CD4-positive, alpha-beta memory T cell (primary cell): ENCODE measurements at regions not wholly inside any gene's neighbourhood (a gene's known extent, or its start where the extent isn't known, plus 50 kb on each side); places are given as distances from the start of the nearest gene placed in this dataset.

ENCODE experiments used
- CTCF ChIA-PET: fragments of 350-600 bp; sonication (Branson Sonifier 250); formaldehyde crosslinking; loops from one replicate; lab custom pipeline; 2021; ENCODE audit warnings: inconsistent platforms; ENCODE audit not compliant: partially characterized antibody; lab: Charles Lee
- POLR2A ChIA-PET: fragments of 350-600 bp; sonication (Branson Sonifier 250); formaldehyde crosslinking; loops from one replicate; lab custom pipeline; 2021; ENCODE audit not compliant: partially characterized antibody; lab: Charles Lee
- DNase-seq, 5 donors: peaks; one replicate each; pipeline versions ENCODE4 v3.0.0 to v3.0.0-alpha.2; 2020 to 2022; ENCODE audit warnings: mixed read lengths in 1 of 5
- H3K27ac ChIP-seq: one replicate; pipeline ENCODE4 v1.7.0; 2013; ENCODE audit warnings: low read depth, low read length
- H3K27me3 ChIP-seq: 2 replicates; pipeline ENCODE4 v1.7.0; 2013; ENCODE audit warnings: mild to moderate bottlenecking, low read length, moderate library complexity; ENCODE audit not compliant: insufficient read depth
- H3K36me3 ChIP-seq: 2 replicates; pipeline ENCODE4 v1.7.0; 2013; ENCODE audit warnings: mild to moderate bottlenecking, low read length, moderate library complexity; ENCODE audit not compliant: insufficient read depth
- H3K4me1 ChIP-seq: 2 replicates; pipeline ENCODE4 v1.7.0; 2013; ENCODE audit warnings: mild to moderate bottlenecking, low read length, moderate library complexity; ENCODE audit not compliant: insufficient read depth
- H3K4me3 ChIP-seq, 2 donors: one replicate each; pipeline ENCODE4 v1.7.0; 2013; ENCODE audit warnings: low read length in 2 of 2, mild to moderate bottlenecking in 1 of 2
- H3K9me3 ChIP-seq, 2 donors: one replicate each; pipeline ENCODE4 v1.7.0; 2013; ENCODE audit warnings: low read length in 2 of 2, control low read depth in 1 of 2; ENCODE audit not compliant: control insufficient read depth in 1 of 2
- H3K27ac Mint-ChIP-seq, 7 donors: one replicate each; pipeline ENCODE4 v1.8.0; 2020 to 2021; ENCODE audit warnings: mixed read lengths in 7 of 7, mild to moderate bottlenecking in 6 of 7, inconsistent platforms in 3 of 7, moderate library complexity in 3 of 7
- H3K27me3 Mint-ChIP-seq, 2 donors: one replicate each; pipeline ENCODE4 v1.8.0; 2020 to 2021; ENCODE audit warnings: mixed read lengths in 2 of 2
- H3K36me3 Mint-ChIP-seq, 2 donors: one replicate each; pipeline ENCODE4 v1.8.0; 2020 to 2021; ENCODE audit warnings: mixed read lengths in 2 of 2, inconsistent platforms in 1 of 2, mild to moderate bottlenecking in 1 of 2
- H3K4me1 Mint-ChIP-seq, 4 donors: one replicate each; pipeline ENCODE4 v1.8.0; 2020 to 2021; ENCODE audit warnings: mixed read lengths in 4 of 4, mild to moderate bottlenecking in 1 of 4
- H3K4me3 Mint-ChIP-seq, 8 donors: one replicate each; pipeline ENCODE4 v1.8.0; 2020 to 2021; ENCODE audit warnings: mixed read lengths in 8 of 8, mild to moderate bottlenecking in 7 of 8, moderate library complexity in 6 of 8, inconsistent platforms in 3 of 8
- H3K9me3 Mint-ChIP-seq, 8 donors: one replicate each; pipeline ENCODE4 v1.8.0; 2020 to 2021; ENCODE audit warnings: mixed read lengths in 8 of 8, mild to moderate bottlenecking in 5 of 8, inconsistent platforms in 3 of 8, moderate library complexity in 1 of 8
- intact Hi-C: fragments of 100-400 bp; cut with micrococcal nuclease; formaldehyde crosslinking; loops from one replicate; pipeline ENCODE4 v1.15.1; 2023

DNA sequence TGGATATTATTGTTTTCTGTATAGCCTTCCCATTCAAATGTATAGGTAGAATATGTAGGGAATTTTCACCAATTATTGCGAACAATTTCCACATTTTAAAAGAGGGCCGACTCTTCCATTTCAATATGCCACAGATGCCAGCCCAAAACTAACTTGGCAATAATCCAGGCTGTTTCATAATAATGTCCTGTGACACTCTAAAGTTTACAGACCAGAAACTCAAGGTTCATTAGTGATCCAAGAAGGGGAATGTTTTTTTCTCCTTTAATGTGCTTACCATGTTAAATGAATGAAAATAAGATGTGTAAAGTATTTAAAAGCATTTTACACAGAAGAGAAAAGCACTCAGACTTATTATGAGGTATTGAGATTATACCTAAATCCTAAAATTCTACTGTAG is 63.0 kb upstream of the FAM3C start:
- intact Hi-C loops, result no loop called here
- H3K9me3 Mint-ChIP-seq, result no peaks in the 10 kb centered on the region
- H3K36me3 ChIP-seq, result no peaks in the 10 kb centered on the region
- no peaks in the 10 kb centered on the region for H3K4me1 Mint-ChIP-seq
- H3K27me3 ChIP-seq, result no peaks in the 10 kb centered on the region
- no peaks in the 10 kb centered on the region for H3K36me3 Mint-ChIP-seq
- no peak overlapping the region for H3K4me3 ChIP-seq
- H3K4me3 Mint-ChIP-seq, result no peak overlapping the region
- peaks cover 4 to 8% of the 10 kb centered on the region in 2 donors for H3K27me3 Mint-ChIP-seq
- no peak overlapping the region for H3K27ac Mint-ChIP-seq
- CTCF ChIA-PET, result no interaction called here
- DNase-seq, result no peak
- H3K4me1 ChIP-seq, result no peaks in the 10 kb centered on the region
- no peak overlapping the region for H3K27ac ChIP-seq
- H3K9me3 ChIP-seq, result no peaks in the 10 kb centered on the region
- POLR2A ChIA-PET, result no interaction called here

DNA sequence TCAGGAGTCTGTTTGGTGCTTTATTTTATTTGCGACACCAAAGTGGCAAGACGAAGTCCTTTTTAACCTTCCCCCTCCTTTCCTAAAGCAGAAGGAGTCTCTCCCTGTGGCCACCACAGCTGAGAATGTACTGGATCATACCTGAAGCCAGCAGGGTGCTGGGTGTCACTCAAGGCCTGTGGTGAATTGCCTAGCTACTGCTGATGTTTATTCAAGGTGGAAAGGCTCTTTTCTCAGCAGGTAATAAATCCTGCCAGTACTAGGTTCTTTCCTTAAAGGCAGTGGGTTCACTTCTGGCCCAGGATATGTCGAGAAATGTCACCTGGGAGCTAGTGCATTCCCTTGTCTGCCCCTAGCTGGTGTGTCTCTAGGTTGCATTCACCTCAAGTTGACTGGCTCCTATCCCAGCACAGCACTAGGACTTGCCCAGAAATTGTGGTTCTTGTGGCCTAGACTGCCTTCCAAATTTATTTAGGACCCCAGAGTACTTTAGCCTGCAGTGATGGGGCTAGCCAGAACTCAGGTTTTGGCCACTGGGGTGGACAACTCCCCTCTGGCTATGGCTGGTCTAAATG is 60.8 kb upstream of the FAM3C start:
- Histone ChIP-seq H3K9me3 (no peaks in the 10 kb centered on the region), H3K27me3 (no peaks in the 10 kb centered on the region), H3K4me1 (no peaks in the 10 kb centered on the region), H3K36me3 (no peaks in the 10 kb centered on the region), H3K4me3 (no peak overlapping the region), H3K27ac (no peak overlapping the region)
- Mint-ChIP-seq H3K9me3 (no peaks in the 10 kb centered on the region), H3K36me3 (no peaks in the 10 kb centered on the region), H3K27me3 (peaks cover 0 to 4% of the 10 kb centered on the region in 2 donors), H3K4me1 (no peaks in the 10 kb centered on the region), H3K4me3 (no peak overlapping the region), H3K27ac (no peak overlapping the region)
- no peak for DNase-seq
- CTCF ChIA-PET, result no interaction called here
- intact Hi-C loops, result no loop called here
- POLR2A ChIA-PET, result no interaction called here

DNA sequence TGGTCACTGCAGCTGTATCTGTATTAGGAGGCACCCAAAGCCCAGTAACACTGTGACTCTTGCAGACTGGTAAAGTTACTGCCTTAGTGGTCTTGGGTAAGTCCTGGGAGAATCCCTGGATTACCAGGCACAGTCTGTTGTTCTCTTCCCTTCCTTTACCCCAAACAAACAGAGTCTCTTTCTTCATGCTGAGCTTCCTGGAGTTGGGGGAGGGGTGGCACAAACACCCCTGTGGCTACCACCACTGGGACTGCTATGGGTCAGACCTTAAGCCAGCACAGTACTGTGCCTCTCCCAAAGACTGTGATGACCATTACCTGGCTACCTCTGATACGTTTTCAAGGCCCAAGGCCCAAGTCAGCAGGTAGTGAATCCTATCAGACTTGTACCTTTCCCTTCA is 59.9 kb upstream of the FAM3C start:
- H3K9me3 Mint-ChIP-seq, result no peaks in the 10 kb centered on the region
- intact Hi-C loops, result no loop called here
- Histone ChIP-seq H3K4me1 (no peaks in the 10 kb centered on the region), H3K9me3 (no peaks in the 10 kb centered on the region), H3K4me3 (no peak overlapping the region), H3K36me3 (no peaks in the 10 kb centered on the region), H3K27ac (no peak overlapping the region), H3K27me3 (no peaks in the 10 kb centered on the region)
- no peak for DNase-seq
- H3K36me3 Mint-ChIP-seq, result no peaks in the 10 kb centered on the region
- H3K27me3 Mint-ChIP-seq, result no peaks in the 10 kb centered on the region
- CTCF ChIA-PET, result no interaction called here
- H3K27ac Mint-ChIP-seq, result no peak overlapping the region
- no peak overlapping the region for H3K4me3 Mint-ChIP-seq
- H3K4me1 Mint-ChIP-seq, result no peaks in the 10 kb centered on the region
- POLR2A ChIA-PET, result no interaction called here

DNA sequence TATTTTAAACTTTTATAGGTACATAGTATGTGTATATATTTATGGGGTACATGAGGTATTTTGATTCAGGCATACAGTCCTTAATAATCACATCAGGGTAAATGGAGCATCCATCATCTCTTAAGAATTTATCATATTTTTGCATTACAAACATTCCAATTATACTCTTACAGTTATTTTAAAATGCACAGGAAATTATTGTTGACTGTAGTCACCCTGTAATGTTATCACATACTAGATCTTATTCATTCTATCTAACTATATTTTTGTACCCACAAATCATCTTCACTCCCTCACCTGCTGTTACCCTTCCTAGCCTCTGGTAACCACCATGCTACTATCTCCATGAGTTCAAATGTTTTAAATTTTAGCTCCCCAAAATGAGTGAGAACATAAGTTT is 56.3 kb upstream of the FAM3C start:
- H3K9me3 Mint-ChIP-seq, result no peaks in the 10 kb centered on the region
- intact Hi-C loops, result no loop called here
- H3K36me3 Mint-ChIP-seq, result no peaks in the 10 kb centered on the region
- H3K27me3 ChIP-seq, result no peaks in the 10 kb centered on the region
- no peak overlapping the region for H3K4me3 ChIP-seq
- POLR2A ChIA-PET, result no interaction called here
- H3K27ac Mint-ChIP-seq, result no peak overlapping the region
- H3K4me1 ChIP-seq, result no peaks in the 10 kb centered on the region
- H3K36me3 ChIP-seq, result no peaks in the 10 kb centered on the region
- no peak overlapping the region for H3K4me3 Mint-ChIP-seq
- no peaks in the 10 kb centered on the region for H3K27me3 Mint-ChIP-seq
- no peaks in the 10 kb centered on the region for H3K9me3 ChIP-seq
- CTCF ChIA-PET, result interaction anchor here (1.1 kb wide), 1 partner anchor 57 kb away, joined by 3 read pairs; no protein-coding TSS in a partner anchor
- peaks cover 0 to 4% (median 0%) of the 10 kb centered on the region in 4 donors for H3K4me1 Mint-ChIP-seq
- DNase-seq, result no peak
- no peak overlapping the region for H3K27ac ChIP-seq

DNA sequence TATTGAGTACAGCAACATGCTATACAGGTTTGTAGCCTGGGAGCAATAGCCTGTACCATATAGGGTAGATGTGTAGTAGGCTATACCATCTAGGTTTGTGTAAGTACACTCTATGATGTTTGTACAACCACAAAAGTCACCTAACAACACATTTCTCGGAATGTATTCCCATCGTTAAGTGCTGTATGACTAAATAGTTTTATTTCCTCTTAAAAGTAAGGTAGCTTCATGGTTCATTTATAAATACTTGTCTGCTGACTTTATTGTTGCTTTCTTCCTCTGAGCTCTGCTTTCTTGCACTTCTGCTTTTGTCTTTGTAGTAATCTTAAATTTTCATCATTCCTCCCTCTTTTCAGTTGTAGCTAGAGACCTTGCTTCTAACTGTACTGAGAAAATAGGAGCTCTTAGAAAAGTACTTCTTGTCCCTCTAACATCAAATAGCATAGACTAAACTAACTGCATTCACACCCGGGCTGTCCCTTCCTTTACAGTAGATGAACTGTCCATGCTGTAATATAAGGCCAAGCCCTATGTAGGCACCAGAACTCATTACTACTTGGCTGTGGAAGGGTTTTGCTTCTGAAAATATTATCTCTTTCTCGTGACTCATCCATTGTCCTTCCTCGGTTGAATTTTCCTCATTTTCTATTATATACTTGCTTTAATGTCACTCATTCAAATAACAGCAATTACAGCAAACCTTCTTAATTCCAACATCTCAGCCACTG is 55.4 kb upstream of the FAM3C start:
- Mint-ChIP-seq H3K27ac (no peak overlapping the region), H3K4me3 (no peak overlapping the region)

DNA sequence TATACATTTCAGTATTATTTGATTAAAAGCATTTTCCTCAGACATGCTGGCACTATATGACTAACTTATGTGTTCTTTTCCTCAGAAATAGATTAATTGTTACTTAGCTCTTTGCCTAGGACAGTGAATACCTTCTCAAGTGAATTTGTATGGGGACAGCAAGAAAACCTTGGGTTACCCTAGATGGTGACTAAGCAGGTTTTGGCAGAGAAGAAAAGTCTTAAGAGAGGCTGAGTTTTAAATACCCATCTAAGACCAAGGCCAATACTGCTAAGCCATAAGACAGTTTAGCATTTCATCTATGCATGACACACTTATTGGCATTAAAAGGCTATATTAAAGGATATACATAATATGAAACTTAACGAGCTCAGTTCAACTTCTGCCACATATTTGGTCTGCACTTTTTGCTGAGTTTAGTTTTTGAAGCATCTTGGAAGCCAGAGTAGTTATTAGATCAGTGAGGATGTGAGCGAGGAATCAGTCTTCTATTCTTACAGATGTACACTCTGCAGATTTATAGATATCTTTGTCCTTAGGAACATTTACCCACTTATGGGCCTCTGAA is 54.6 kb upstream of the FAM3C start:
- intact Hi-C loops, result no loop called here
- Mint-ChIP-seq H3K4me1 (peaks cover 0 to 4% (median 0%) of the 10 kb centered on the region in 4 donors), H3K4me3 (no peak overlapping the region), H3K27me3 (no peaks in the 10 kb centered on the region), H3K9me3 (no peaks in the 10 kb centered on the region), H3K36me3 (no peaks in the 10 kb centered on the region), H3K27ac (no peak overlapping the region)
- Histone ChIP-seq H3K27me3 (no peaks in the 10 kb centered on the region), H3K36me3 (no peaks in the 10 kb centered on the region), H3K4me1 (no peaks in the 10 kb centered on the region), H3K9me3 (no peaks in the 10 kb centered on the region), H3K27ac (no peak overlapping the region), H3K4me3 (no peak overlapping the region)
- ChIA-PET POLR2A (interaction anchor here (1.1 kb wide), 1 partner anchor 12 kb away, joined by 3 read pairs; no protein-coding TSS in a partner anchor), CTCF (interaction anchor here (1.0 to 1.2 kb wide), 3 partner anchors 18 to 54 kb away, joined by 3 read pairs; partner anchors contain the start of gene FAM3C)
- DNase-seq, result no peak

More for the DNA sequence above, 55.4 kb upstream of the FAM3C start:
- Mint-ChIP-seq H3K4me1 (peaks cover 0 to 4% (median 0%) of the 10 kb centered on the region in 4 donors), H3K9me3 (no peaks in the 10 kb centered on the region), H3K36me3 (no peaks in the 10 kb centered on the region), H3K27me3 (no peaks in the 10 kb centered on the region)
- Histone ChIP-seq H3K4me3 (no peak overlapping the region), H3K4me1 (no peaks in the 10 kb centered on the region), H3K36me3 (no peaks in the 10 kb centered on the region), H3K9me3 (no peaks in the 10 kb centered on the region), H3K27ac (no peak overlapping the region), H3K27me3 (no peaks in the 10 kb centered on the region)
- no peak for DNase-seq
- intact Hi-C loops, result no loop called here
- ChIA-PET POLR2A (no interaction called here), CTCF (interaction anchor here (1.1 kb wide), 1 partner anchor 56 kb away, joined by 3 read pairs; no protein-coding TSS in a partner anchor)

DNA sequence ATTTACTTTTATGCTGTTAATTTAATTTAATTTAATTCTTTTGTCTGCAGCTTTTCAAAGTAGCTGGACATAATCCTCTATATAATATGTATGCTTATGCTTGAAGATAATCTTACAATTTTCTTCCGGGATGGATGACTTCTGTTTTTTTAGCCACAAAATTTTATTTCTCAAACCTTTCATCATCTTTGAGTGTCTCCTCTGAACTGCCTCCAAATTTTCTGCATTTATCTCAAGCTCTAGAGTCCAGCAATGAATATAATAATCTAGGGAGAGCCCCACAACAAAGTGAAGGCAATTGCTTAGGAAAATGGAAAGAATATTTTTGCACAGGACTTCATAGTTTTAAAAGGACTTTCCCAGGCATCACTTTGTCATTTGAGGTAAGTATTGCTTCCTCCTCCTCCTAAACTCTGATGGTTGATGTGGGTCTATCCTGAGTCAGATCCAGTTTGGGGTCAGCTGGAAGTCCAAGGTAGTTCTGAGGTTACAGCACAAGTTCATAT is 53.7 kb upstream of the FAM3C start:
- no peak overlapping the region for H3K27ac Mint-ChIP-seq
- H3K9me3 Mint-ChIP-seq, result no peaks in the 10 kb centered on the region
- no peak for DNase-seq
- Histone ChIP-seq H3K4me1 (no peaks in the 10 kb centered on the region), H3K27ac (no peak overlapping the region), H3K27me3 (no peaks in the 10 kb centered on the region), H3K9me3 (no peaks in the 10 kb centered on the region), H3K4me3 (no peak overlapping the region), H3K36me3 (no peaks in the 10 kb centered on the region)
- no peak overlapping the region for H3K4me3 Mint-ChIP-seq
- intact Hi-C loops, result no loop called here
- ChIA-PET POLR2A (interaction anchor here (1.1 kb wide), 1 partner anchor 11 kb away, joined by 3 read pairs; no protein-coding TSS in a partner anchor), CTCF (interaction anchor here (1.0 to 1.2 kb wide), 3 partner anchors 19 to 53 kb away, joined by 3 read pairs; partner anchors contain the start of gene FAM3C)
- no peaks in the 10 kb centered on the region for H3K36me3 Mint-ChIP-seq
- H3K4me1 Mint-ChIP-seq, result peaks cover 0 to 4% (median 0%) of the 10 kb centered on the region in 4 donors
- no peaks in the 10 kb centered on the region for H3K27me3 Mint-ChIP-seq
